Panc1 (cell line): ENCODE measurements at regions not wholly inside any gene's neighbourhood (a gene's known extent, or its start where the extent isn't known, plus 50 kb on each side); places are given as distances from the start of the nearest gene placed in this dataset.

Experiments used
- CTCF ChIP-seq: fragments of 450-650 bp; IDR thresholded peaks from 2 replicates; pipeline ENCODE4 v1.5.1; 2017; ENCODE audit warnings: mild to moderate bottlenecking
- POLR2AphosphoS5 ChIP-seq: IDR thresholded peaks from 2 replicates; pipeline ENCODE4 v1.6.1; 2012; ENCODE audit warnings: mild to moderate bottlenecking, low read depth, low read length, moderate library complexity
- TF ChIP-seq, protein P1 (sequence below), 2 experiments: IDR thresholded peaks; 2 replicates each; pipeline ENCODE4 v1.6.1; 2011 to 2012; ENCODE audit warnings: low read depth in 2 of 2, control low read depth in 1 of 2, low read length in 1 of 2, mild to moderate bottlenecking in 1 of 2, moderate library complexity in 1 of 2; ENCODE audit not compliant: insufficient read depth in 1 of 2

DNA sequence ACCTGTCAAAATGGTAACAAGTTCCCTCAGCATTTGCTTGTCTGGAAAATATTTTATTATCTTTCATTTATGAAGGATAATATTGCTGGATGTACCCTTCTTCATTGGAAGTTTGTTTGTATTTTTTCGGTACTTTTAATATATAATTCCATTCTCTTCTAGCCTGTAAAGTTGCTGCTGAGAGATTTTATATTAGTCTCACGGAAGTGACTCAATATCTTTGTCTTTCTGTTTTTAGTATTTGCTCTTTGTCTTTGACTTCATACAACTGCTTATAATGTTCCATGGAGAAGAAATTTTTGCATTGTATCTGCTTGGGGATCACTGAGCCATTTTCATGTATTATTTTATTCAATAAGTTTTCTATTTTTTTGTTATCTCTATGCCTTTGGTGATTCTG lies 1777.5 kb downstream of the BRINP3 start:
- TF ChIP-seq POLR2AphosphoS5 (no peak), CTCF (no peak)
- TF ChIP-seq, protein P1, sequence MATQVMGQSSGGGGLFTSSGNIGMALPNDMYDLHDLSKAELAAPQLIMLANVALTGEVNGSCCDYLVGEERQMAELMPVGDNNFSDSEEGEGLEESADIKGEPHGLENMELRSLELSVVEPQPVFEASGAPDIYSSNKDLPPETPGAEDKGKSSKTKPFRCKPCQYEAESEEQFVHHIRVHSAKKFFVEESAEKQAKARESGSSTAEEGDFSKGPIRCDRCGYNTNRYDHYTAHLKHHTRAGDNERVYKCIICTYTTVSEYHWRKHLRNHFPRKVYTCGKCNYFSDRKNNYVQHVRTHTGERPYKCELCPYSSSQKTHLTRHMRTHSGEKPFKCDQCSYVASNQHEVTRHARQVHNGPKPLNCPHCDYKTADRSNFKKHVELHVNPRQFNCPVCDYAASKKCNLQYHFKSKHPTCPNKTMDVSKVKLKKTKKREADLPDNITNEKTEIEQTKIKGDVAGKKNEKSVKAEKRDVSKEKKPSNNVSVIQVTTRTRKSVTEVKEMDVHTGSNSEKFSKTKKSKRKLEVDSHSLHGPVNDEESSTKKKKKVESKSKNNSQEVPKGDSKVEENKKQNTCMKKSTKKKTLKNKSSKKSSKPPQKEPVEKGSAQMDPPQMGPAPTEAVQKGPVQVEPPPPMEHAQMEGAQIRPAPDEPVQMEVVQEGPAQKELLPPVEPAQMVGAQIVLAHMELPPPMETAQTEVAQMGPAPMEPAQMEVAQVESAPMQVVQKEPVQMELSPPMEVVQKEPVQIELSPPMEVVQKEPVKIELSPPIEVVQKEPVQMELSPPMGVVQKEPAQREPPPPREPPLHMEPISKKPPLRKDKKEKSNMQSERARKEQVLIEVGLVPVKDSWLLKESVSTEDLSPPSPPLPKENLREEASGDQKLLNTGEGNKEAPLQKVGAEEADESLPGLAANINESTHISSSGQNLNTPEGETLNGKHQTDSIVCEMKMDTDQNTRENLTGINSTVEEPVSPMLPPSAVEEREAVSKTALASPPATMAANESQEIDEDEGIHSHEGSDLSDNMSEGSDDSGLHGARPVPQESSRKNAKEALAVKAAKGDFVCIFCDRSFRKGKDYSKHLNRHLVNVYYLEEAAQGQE (IDR thresholded peaks at IDR 0.05; ENCODE audit: insufficient read depth in 1 of 2, low read depth in 2 of 2, low read length in 1 of 2): no peak
